HepG2 (cell line): ENCODE measurements at regions not wholly inside any gene's neighbourhood (a gene's known extent, or its start where the extent isn't known, plus 50 kb on each side); places are given as distances from the start of the nearest gene placed in this dataset.

ENCODE experiments used
- ATAC-seq: fragments of 200-7000 bp; cut with Tn5 transposase; 3 replicates; pipeline ENCODE4 v1.9.1; 2020; ENCODE audit warnings: mild to moderate bottlenecking, moderate library complexity
- BruUV-seq: library from RNA; stranded (reverse); fragments of 400-500 nt; replicated peaks from 2 replicates; lab custom pipeline; 2021; lab: Mats Ljungman, UMichigan
- CTCF ChIA-PET: fragments of 300-600 bp; formaldehyde crosslinking; extraction: SDS; loops from one replicate; lab custom pipeline; 2021; ENCODE audit warnings: low total read pairs, inconsistent platforms, low intra/inter-chr PET ratio; lab: Yijun Ruan, JAX
- POLR2A ChIA-PET: fragments of 350-600 bp; sonication (Branson Sonifier 250); formaldehyde crosslinking; loops from one replicate; lab custom pipeline; 2020; ENCODE audit warnings: antibody characterized with exemption, inconsistent platforms; lab: Yijun Ruan, JAX
- DNase-seq: peaks from one replicate; pipeline ENCODE4 v3.0.0-alpha.2; 2015; ENCODE audit warnings: low spot score
- FAIRE-seq: peaks from 3 replicates; lab custom pipeline; 2011; peaks lifted over from hg19 to GRCh38; lab: Jason Lieb, UNC
- H2AFZ ChIP-seq: one replicate; pipeline ENCODE4 v1.6.1; 2011; ENCODE audit warnings: low read length, inconsistent platforms
- H3K27ac ChIP-seq: fragments of 300-600 bp; 3 replicates; pipeline ENCODE4 v1.8.0; 2011; ENCODE audit warnings: mixed run types, mild to moderate bottlenecking, mixed read lengths, low read length, inconsistent platforms; ENCODE audit not compliant: insufficient read depth; ENCODE audit errors: extremely low read length
- H3K27me3 ChIP-seq, 2 experiments: fragments of 200-600 bp in 1 of 2; 2 replicates in 1 of 2; 3 replicates in 1 of 2; pipeline versions ENCODE4 v1.6.0 to v1.8.0; 2011; ENCODE audit warnings: low read length in 2 of 2, mild to moderate bottlenecking in 2 of 2, moderate library complexity in 2 of 2, inconsistent platforms in 1 of 2; ENCODE audit not compliant: insufficient read depth in 2 of 2, control insufficient read depth in 1 of 2
- H3K36me3 ChIP-seq, 2 experiments: fragments of 200-600 bp in 1 of 2; replicated peaks in 1 of 2; 2 replicates in 1 of 2; 3 replicates in 1 of 2; pipeline versions ENCODE4 v1.5.1 to v1.8.0; 2011; ENCODE audit warnings: low read length in 2 of 2, inconsistent platforms in 1 of 2; ENCODE audit not compliant: insufficient read depth in 2 of 2, control insufficient read depth in 1 of 2
- H3K4me1 ChIP-seq: 2 replicates; pipeline ENCODE4 v1.5.1; 2012; ENCODE audit warnings: low read length, inconsistent platforms; ENCODE audit not compliant: insufficient read depth
- H3K4me2 ChIP-seq: 2 replicates; pipeline ENCODE4 v1.6.0; 2011; ENCODE audit warnings: low read depth, low read length, inconsistent platforms
- H3K4me3 ChIP-seq, 3 experiments: fragments of 200-600 bp in 1 of 3; sonication (generic), shearing (Covaris generic) in 1 of 3; replicated peaks in 1 of 3; 2 replicates each; pipeline ENCODE4 v1.5.1; 2011 to 2016; ENCODE audit warnings: low read length in 3 of 3, inconsistent platforms in 2 of 3, low read depth in 2 of 3, mild to moderate bottlenecking in 2 of 3, control low read depth in 1 of 3, mixed read lengths in 1 of 3; ENCODE audit not compliant: insufficient read depth in 1 of 3
- H3K79me2 ChIP-seq: one replicate; pipeline ENCODE4 v1.6.1; 2011; ENCODE audit warnings: low read length, inconsistent platforms; ENCODE audit not compliant: insufficient read depth
- H3K9ac ChIP-seq: 2 replicates; pipeline ENCODE4 v1.6.0; 2011; ENCODE audit warnings: mild to moderate bottlenecking, low read depth, low read length, inconsistent platforms; ENCODE audit not compliant: insufficient read depth
- H3K9me3 ChIP-seq: 2 replicates; pipeline ENCODE4 v1.5.1; 2012; ENCODE audit warnings: mild to moderate bottlenecking, low read length
- H4K20me1 ChIP-seq: 2 replicates; pipeline ENCODE4 v1.6.0; 2011; ENCODE audit warnings: inconsistent platforms, mild to moderate bottlenecking, low read length, moderate library complexity; ENCODE audit not compliant: insufficient read depth
- BRD4 ChIP-seq: sonication (generic); formaldehyde crosslinking; IDR thresholded peaks from 2 replicates; pipeline ENCODE4 v1.4.0; 2020; ENCODE audit warnings: missing genetic modification reagents
- GABPA ChIP-seq, 2 experiments: IDR thresholded peaks; 2 replicates each; pipeline ENCODE4 v1.6.1; 2011 to 2016; ENCODE audit warnings: low read depth in 2 of 2, low read length in 1 of 2, missing biosample characterization in 1 of 2, missing genetic modification characterization in 1 of 2
- GLI4 ChIP-seq: sonication (generic); formaldehyde crosslinking; IDR thresholded peaks from 2 replicates; pipeline ENCODE4 v1.5.1; 2020; ENCODE audit warnings: missing genetic modification reagents, mild to moderate bottlenecking, moderate library complexity, borderline replicate concordance
- ISL2 ChIP-seq: sonication (generic); formaldehyde crosslinking; IDR thresholded peaks from 2 replicates; pipeline ENCODE4 v1.5.0; 2020; ENCODE audit warnings: missing genetic modification reagents
- KLF16 ChIP-seq, 2 experiments: sonication (generic) in 1 of 2; formaldehyde crosslinking in 1 of 2; IDR thresholded peaks; 2 replicates each; pipeline versions ENCODE4 v1.6.1 to v1.8.0; 2016 to 2023; ENCODE audit warnings: missing genetic modification reagents in 2 of 2, missing compliant biosample characterization in 1 of 2
- KLF9 ChIP-seq: IDR thresholded peaks from 2 replicates; pipeline ENCODE4 v1.6.1; 2016; ENCODE audit warnings: low read depth
- NFE2L1 ChIP-seq: sonication (generic); formaldehyde crosslinking; IDR thresholded peaks from 2 replicates; pipeline ENCODE4 v1.4.0; 2020; ENCODE audit warnings: missing genetic modification reagents, mild to moderate bottlenecking, borderline replicate concordance
- NR2F6 ChIP-seq, 2 experiments: IDR thresholded peaks; 2 replicates each; pipeline ENCODE4 v1.6.1; 2016; ENCODE audit warnings: antibody characterized with exemption in 1 of 2, mild to moderate bottlenecking in 1 of 2
- PHF21A ChIP-seq: sonication (generic); formaldehyde crosslinking; IDR thresholded peaks from 2 replicates; pipeline ENCODE4 v1.5.0; 2020; ENCODE audit warnings: mild to moderate bottlenecking, missing genetic modification reagents
- TCF12 ChIP-seq, 2 experiments: fragments of 450-650 bp in 1 of 2; sonication (generic) in 1 of 2; formaldehyde crosslinking in 1 of 2; IDR thresholded peaks; 2 replicates each; pipeline versions ENCODE4 v1.6.1 to v1.8.0; 2017 to 2022; ENCODE audit warnings: antibody characterized with exemption in 1 of 2, mild to moderate bottlenecking in 1 of 2, missing genetic modification reagents in 1 of 2, moderate library complexity in 1 of 2
- ZKSCAN1 ChIP-seq: fragments of 150-350 bp; IDR thresholded peaks from 2 replicates; pipeline ENCODE4 v1.6.1; 2014; ENCODE audit warnings: low read length
- ZNF251 ChIP-seq: sonication (generic); formaldehyde crosslinking; IDR thresholded peaks from 2 replicates; pipeline ENCODE4 v1.9.0; 2021; ENCODE audit warnings: mild to moderate bottlenecking, missing genetic modification reagents
- ZNF382 ChIP-seq: sonication (generic); formaldehyde crosslinking; IDR thresholded peaks from 2 replicates; pipeline ENCODE4 v1.5.0; 2020; ENCODE audit warnings: missing genetic modification reagents, mild to moderate bottlenecking, borderline replicate concordance
- ZNF564 ChIP-seq: sonication (generic); formaldehyde crosslinking; IDR thresholded peaks from 2 replicates; pipeline ENCODE4 v1.8.1; 2023; ENCODE audit warnings: mild to moderate bottlenecking, missing genetic modification reagents
- WGBS: methylation state at CpG from one replicate; pipeline ENCODE4 v1.1.6; 2017; ENCODE audit warnings: low lambda C conversion rate; 5-methylcytosine and 5-hydroxymethylcytosine counted together
- in situ Hi-C: cut with HindIII; loops from 2 replicates; pipeline ENCODE4 v1.10.0; 2017; ENCODE audit warnings: low pct_unique_long_range_greater_than_20kb; ENCODE audit not compliant: extremely low pct_ligation_motif_present
- intact Hi-C: fragments of 100-400 bp; cut with micrococcal nuclease; formaldehyde crosslinking; loops from one replicate; pipeline ENCODE4 v1.10.0; 2022; ENCODE audit not compliant: unreplicated experiment

DNA sequence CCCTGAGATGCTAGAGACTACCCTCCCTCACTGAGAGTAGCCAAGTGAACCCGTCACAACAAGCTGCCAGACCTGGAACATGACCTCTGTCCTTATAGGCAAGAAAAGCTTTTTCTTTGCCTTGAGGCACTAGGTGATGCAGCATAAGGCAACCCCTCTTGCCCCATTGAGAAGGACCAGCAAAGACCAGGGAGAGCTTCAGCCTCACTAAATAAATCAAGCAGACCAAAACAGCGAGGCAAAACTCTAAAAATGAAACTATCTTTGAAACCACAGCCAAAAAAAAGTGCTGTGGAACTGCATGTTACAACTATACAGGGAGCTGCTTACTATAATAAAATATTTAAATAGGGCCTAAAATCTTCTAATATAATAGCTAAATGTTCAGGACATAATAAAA, 62.6 kb upstream of the FAM83B start (continued):
- TF ChIP-seq KLF16 (CRISPR knock-in tag; IDR thresholded peaks at IDR 0.05) (no peak), ZNF251 (no peak)
- TF ChIP-seq, all 625 proteins: peak for 0

DNA sequence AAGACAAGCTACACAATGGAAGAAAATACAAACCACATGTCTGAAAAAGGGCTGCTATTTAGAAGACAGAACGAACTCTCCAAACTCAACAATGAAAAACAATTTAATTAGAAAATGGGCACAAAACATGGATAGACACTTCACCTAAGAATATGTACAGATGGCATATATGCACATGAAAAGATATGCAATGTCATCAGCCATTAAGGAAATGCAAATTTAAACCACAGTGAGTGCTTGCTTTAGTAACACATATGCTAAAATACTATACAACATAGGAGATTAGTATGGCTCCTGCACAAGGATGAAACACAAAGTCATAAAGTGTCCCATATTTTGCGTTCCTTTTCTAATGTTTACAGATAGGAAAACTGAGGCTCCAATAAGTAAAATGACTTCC, 60.4 kb upstream of the FAM83B start:
- TF ChIP-seq ZNF564 (CRISPR knock-in tag) (no peak), NFE2L1 (CRISPR knock-in tag) (no peak), NR2F6 (IDR thresholded peaks at IDR 0.05) (no peak), NR2F6 (CRISPR knock-in tag; IDR thresholded peaks at IDR 0.05) (no peak), ISL2 (CRISPR knock-in tag) (no peak), BRD4 (CRISPR knock-in tag) (no peak), PHF21A (CRISPR knock-in tag) (no peak), GABPA (IDR thresholded peaks at IDR 0.05; ENCODE audit: low read depth, low read length) (no peak), GABPA (CRISPR knock-in tag; IDR thresholded peaks at IDR 0.05; ENCODE audit: low read depth) (no peak), GLI4 (CRISPR knock-in tag) (no peak), TCF12 (IDR thresholded peaks at IDR 0.05) (no peak), TCF12 (CRISPR knock-in tag; IDR thresholded peaks at IDR 0.05) (no peak), KLF9 (CRISPR knock-in tag) (no peak), ZNF382 (CRISPR knock-in tag) (no peak), ZKSCAN1 (no peak)
- Histone ChIP-seq H3K36me3 (no peaks in the 10 kb centered on the region), H3K79me2 (no peaks in the 10 kb centered on the region), H3K4me2 (no peak overlapping the region), H3K9me3 (no peaks in the 10 kb centered on the region), H3K4me1 (no peaks in the 10 kb centered on the region), H3K27ac (no peak overlapping the region), H3K27me3 (no peaks in the 10 kb centered on the region), H3K4me3 (no peak overlapping the region), H4K20me1 (no peaks in the 10 kb centered on the region), H2AFZ (no peak overlapping the region), H3K9ac (no peak overlapping the region)
- 2% methylated on average over 2 of the region's 2 CpGs for WGBS
- no peak for FAIRE-seq
- POLR2A ChIA-PET = no interaction called here
- no TSS peak for BruUV-seq
- DNase-seq = no peak
- intact Hi-C loops = no loop called here
- in situ Hi-C loops = no loop called here
- no peak for ATAC-seq
- CTCF ChIA-PET = no interaction called here
